NCI-H2196 treated with DMSO at 0.1 percent for 48 hours (cell line): ENCODE measurements at regions not wholly inside any gene's neighbourhood (a gene's known extent, or its start where the extent isn't known, plus 50 kb on each side); places are given as distances from the start of the nearest gene placed in this dataset.

ENCODE experiments used
- DNase-seq: peaks from one replicate; lab custom pipeline; 2025; ENCODE audit not compliant: unreplicated experiment; lab: John Stamatoyannopoulos, UW

GRCh38 chr12:65653321-65653720 lies 171.0 kb upstream of the HMGA2 start:
- DNase-seq = no peak

GRCh38 chr12:65653946-65654629 lies 170.2 kb upstream of the HMGA2 start:
- DNase-seq = no peak

- no peak for DNase-seq
Observed at GRCh38 chr12:65655074-65655493, 169.2 kb upstream of the HMGA2 start.

GRCh38 chr12:65656156-65656882 lies 168.0 kb upstream of the HMGA2 start:
- no peak for DNase-seq

GRCh38 chr12:65656891-65657351 lies 167.4 kb upstream of the HMGA2 start:
- no peak for DNase-seq

- no peak for DNase-seq
Observed at GRCh38 chr12:65657635-65658034, 166.6 kb upstream of the HMGA2 start.

- no peak for DNase-seq
Observed at GRCh38 chr12:65658360-65658759, 165.9 kb upstream of the HMGA2 start.

- no peak for DNase-seq
Observed at GRCh38 chr12:65659681-65660080, 164.6 kb upstream of the HMGA2 start.

GRCh38 chr12:65660096-65660495 lies 164.2 kb upstream of the HMGA2 start:
- no peak for DNase-seq

- DNase-seq = no peak
Observed at GRCh38 chr12:65660836-65661235, 163.4 kb upstream of the HMGA2 start.

- no peak for DNase-seq
Observed at GRCh38 chr12:65662590-65662989, 161.7 kb upstream of the HMGA2 start.

GRCh38 chr12:65663097-65663496 lies 161.2 kb upstream of the HMGA2 start:
- no peak for DNase-seq

- DNase-seq = no peak
Observed at GRCh38 chr12:65663648-65664047, 160.6 kb upstream of the HMGA2 start.

GRCh38 chr12:65664715-65665250 lies 159.5 kb upstream of the HMGA2 start:
- no peak for DNase-seq

- DNase-seq = no peak
Observed at GRCh38 chr12:65665817-65666216, 158.5 kb upstream of the HMGA2 start.

- DNase-seq = no peak
Observed at GRCh38 chr12:65666876-65667275, 157.4 kb upstream of the HMGA2 start.

GRCh38 chr12:65667932-65668331 lies 156.4 kb upstream of the HMGA2 start:
- no peak for DNase-seq

GRCh38 chr12:65668981-65669695 lies 155.1 kb upstream of the HMGA2 start:
- no peak for DNase-seq

- DNase-seq = no peak
Observed at GRCh38 chr12:65670775-65671174, 153.5 kb upstream of the HMGA2 start.

GRCh38 chr12:65672441-65672840 lies 151.8 kb upstream of the HMGA2 start:
- no peak for DNase-seq

GRCh38 chr12:65673156-65673690 lies 151.1 kb upstream of the HMGA2 start:
- DNase-seq = no peak
